22Rv1 (cell line): ENCODE measurements at regions not wholly inside any gene's neighbourhood (a gene's known extent, or its start where the extent isn't known, plus 50 kb on each side); places are given as distances from the start of the nearest gene placed in this dataset.

Source experiments
- ZFX ChIP-seq: fragments of 450-650 bp; IDR thresholded peaks from 2 replicates; pipeline ENCODE4 v1.6.1; 2017; ENCODE audit warnings: antibody characterized with exemption, borderline replicate concordance
- TF ChIP-seq, protein P1 (sequence below): fragments of 450-650 bp; IDR thresholded peaks from 2 replicates; pipeline ENCODE4 v1.5.1; 2017; ENCODE audit warnings: mild to moderate bottlenecking

DNA sequence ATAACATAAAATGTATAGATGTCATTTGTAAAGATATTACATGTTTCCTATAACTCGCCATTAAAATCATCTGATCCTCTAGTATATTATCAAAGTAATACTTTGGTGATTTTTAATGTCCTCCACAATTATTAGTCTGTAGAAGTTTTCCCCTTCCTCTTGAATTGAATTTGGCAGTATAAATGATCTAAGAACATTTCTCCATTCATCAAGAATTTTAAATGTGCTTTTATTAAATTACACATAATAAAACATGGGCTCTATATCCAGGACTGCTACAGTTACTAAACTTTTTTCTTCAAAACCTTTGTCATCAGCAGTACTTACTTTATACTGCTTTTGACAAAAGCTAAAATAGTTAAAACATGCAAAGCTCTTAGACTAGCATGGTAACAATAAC lies 315.4 kb upstream of the ZC3H15 start:
- TF ChIP-seq, protein P1, sequence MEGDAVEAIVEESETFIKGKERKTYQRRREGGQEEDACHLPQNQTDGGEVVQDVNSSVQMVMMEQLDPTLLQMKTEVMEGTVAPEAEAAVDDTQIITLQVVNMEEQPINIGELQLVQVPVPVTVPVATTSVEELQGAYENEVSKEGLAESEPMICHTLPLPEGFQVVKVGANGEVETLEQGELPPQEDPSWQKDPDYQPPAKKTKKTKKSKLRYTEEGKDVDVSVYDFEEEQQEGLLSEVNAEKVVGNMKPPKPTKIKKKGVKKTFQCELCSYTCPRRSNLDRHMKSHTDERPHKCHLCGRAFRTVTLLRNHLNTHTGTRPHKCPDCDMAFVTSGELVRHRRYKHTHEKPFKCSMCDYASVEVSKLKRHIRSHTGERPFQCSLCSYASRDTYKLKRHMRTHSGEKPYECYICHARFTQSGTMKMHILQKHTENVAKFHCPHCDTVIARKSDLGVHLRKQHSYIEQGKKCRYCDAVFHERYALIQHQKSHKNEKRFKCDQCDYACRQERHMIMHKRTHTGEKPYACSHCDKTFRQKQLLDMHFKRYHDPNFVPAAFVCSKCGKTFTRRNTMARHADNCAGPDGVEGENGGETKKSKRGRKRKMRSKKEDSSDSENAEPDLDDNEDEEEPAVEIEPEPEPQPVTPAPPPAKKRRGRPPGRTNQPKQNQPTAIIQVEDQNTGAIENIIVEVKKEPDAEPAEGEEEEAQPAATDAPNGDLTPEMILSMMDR: no peak
- TF ChIP-seq ZFX: no peak
